DOHH2 (cell line): ENCODE measurements at regions not wholly inside any gene's neighbourhood (a gene's known extent, or its start where the extent isn't known, plus 50 kb on each side); places are given as distances from the start of the nearest gene placed in this dataset.

ENCODE experiments used
- H3F3A ChIP-seq: fragments of 200-600 bp; sonication (generic), shearing (Covaris generic); 2 replicates; pipeline ENCODE4 v1.6.0; 2016; ENCODE audit warnings: antibody characterized with exemption, mild to moderate bottlenecking; ENCODE audit not compliant: control insufficient read depth, insufficient read depth
- H3K27ac ChIP-seq: fragments of 200-600 bp; sonication (generic); 2 replicates; pipeline ENCODE4 v1.5.1; 2014; ENCODE audit warnings: low read depth, mild to moderate bottlenecking, low read length, moderate library complexity
- H3K27me3 ChIP-seq: fragments of 200-600 bp; sonication (generic); 2 replicates; pipeline ENCODE4 v1.6.1; 2014; ENCODE audit warnings: mild to moderate bottlenecking, low read length, mixed read lengths; ENCODE audit not compliant: control insufficient read depth
- H3K36me3 ChIP-seq: fragments of 200-600 bp; sonication (generic); 2 replicates; pipeline ENCODE4 v1.6.1; 2014; ENCODE audit warnings: mild to moderate bottlenecking, low read length, moderate library complexity, mixed read lengths; ENCODE audit not compliant: control insufficient read depth
- H3K4me1 ChIP-seq: fragments of 200-600 bp; sonication (generic); 2 replicates; pipeline ENCODE4 v1.6.1; 2014; ENCODE audit warnings: mild to moderate bottlenecking, low read length, mixed read lengths; ENCODE audit not compliant: control insufficient read depth
- H3K4me2 ChIP-seq: fragments of 200-600 bp; sonication (generic); 2 replicates; pipeline ENCODE4 v1.6.0; 2014; ENCODE audit warnings: mild to moderate bottlenecking, low read length, moderate library complexity
- H3K4me3 ChIP-seq: fragments of 200-600 bp; sonication (generic); 2 replicates; pipeline ENCODE4 v1.5.1; 2014; ENCODE audit warnings: mild to moderate bottlenecking, low read length, mixed read lengths
- H3K79me2 ChIP-seq: fragments of 200-600 bp; sonication (generic); 2 replicates; pipeline ENCODE4 v1.6.1; 2014; ENCODE audit warnings: mild to moderate bottlenecking, low read length, mixed read lengths; ENCODE audit not compliant: control insufficient read depth
- H3K9me2 ChIP-seq: fragments of 200-600 bp; sonication (generic); replicated peaks from 2 replicates; pipeline ENCODE4 v1.6.1; 2014; ENCODE audit warnings: mild to moderate bottlenecking, low read length, mixed read lengths; ENCODE audit not compliant: control insufficient read depth
- H3K9me3 ChIP-seq: fragments of 200-600 bp; sonication (generic); 2 replicates; pipeline ENCODE4 v1.6.1; 2014; ENCODE audit warnings: antibody characterized with exemption, low read length, mixed read lengths; ENCODE audit not compliant: control insufficient read depth, insufficient read depth
- H4K20me1 ChIP-seq: fragments of 200-600 bp; sonication (generic); 2 replicates; pipeline ENCODE4 v1.6.0; 2014; ENCODE audit warnings: low read depth, mild to moderate bottlenecking, antibody characterized with exemption, low read length, moderate library complexity; ENCODE audit not compliant: control insufficient read depth, insufficient read depth
- EZH2phosphoT487 ChIP-seq: fragments of 200-600 bp; sonication (generic); IDR thresholded peaks from 2 replicates; pipeline ENCODE4 v1.6.1; 2017; ENCODE audit warnings: borderline replicate concordance, mild to moderate bottlenecking, antibody characterized with exemption, low read length, moderate library complexity, mixed read lengths
- TF ChIP-seq, protein P1 (sequence below): fragments of 200-600 bp; sonication (generic); IDR thresholded peaks from one replicate; pipeline ENCODE4 v1.5.1; 2014; ENCODE audit warnings: antibody characterized with exemption, mild to moderate bottlenecking, low read depth, low read length; ENCODE audit not compliant: poor library complexity, severe bottlenecking

DNA sequence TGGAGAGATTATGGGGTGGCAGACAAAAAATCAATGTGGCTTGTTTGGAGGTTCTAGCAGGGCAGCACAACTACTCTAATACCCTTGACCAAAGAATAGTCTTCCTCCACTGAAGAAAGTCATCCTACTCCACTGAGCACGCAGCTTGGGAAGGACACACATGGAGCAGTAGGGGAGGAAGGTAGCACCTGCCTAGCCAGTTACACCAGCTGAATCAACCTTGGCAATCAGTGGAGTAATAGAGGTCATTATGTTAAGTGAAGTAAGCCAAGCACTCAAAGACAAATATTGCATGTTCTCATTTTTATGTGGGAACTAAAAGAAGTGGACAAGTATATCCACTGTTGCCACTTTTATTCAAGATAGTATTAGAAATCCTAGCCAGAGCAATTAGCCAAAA, 555.8 kb upstream of the ALCAM start:
- no peaks in the 10 kb centered on the region for H3K79me2 ChIP-seq
- H3K27me3 ChIP-seq: no peaks in the 10 kb centered on the region
- H4K20me1 ChIP-seq: no peaks in the 10 kb centered on the region
- H3K36me3 ChIP-seq: no peaks in the 10 kb centered on the region
- no peaks in the 10 kb centered on the region for H3F3A ChIP-seq
- H3K4me3 ChIP-seq: no peak overlapping the region
- no peaks in the 10 kb centered on the region for H3K9me2 ChIP-seq
- H3K4me1 ChIP-seq: no peaks in the 10 kb centered on the region
- no peak overlapping the region for H3K4me2 ChIP-seq
- no peak for TF ChIP-seq EZH2phosphoT487
- TF ChIP-seq, protein P1, sequence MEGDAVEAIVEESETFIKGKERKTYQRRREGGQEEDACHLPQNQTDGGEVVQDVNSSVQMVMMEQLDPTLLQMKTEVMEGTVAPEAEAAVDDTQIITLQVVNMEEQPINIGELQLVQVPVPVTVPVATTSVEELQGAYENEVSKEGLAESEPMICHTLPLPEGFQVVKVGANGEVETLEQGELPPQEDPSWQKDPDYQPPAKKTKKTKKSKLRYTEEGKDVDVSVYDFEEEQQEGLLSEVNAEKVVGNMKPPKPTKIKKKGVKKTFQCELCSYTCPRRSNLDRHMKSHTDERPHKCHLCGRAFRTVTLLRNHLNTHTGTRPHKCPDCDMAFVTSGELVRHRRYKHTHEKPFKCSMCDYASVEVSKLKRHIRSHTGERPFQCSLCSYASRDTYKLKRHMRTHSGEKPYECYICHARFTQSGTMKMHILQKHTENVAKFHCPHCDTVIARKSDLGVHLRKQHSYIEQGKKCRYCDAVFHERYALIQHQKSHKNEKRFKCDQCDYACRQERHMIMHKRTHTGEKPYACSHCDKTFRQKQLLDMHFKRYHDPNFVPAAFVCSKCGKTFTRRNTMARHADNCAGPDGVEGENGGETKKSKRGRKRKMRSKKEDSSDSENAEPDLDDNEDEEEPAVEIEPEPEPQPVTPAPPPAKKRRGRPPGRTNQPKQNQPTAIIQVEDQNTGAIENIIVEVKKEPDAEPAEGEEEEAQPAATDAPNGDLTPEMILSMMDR: no peak
- no peaks in the 10 kb centered on the region for H3K9me3 ChIP-seq
- no peak overlapping the region for H3K27ac ChIP-seq

DNA sequence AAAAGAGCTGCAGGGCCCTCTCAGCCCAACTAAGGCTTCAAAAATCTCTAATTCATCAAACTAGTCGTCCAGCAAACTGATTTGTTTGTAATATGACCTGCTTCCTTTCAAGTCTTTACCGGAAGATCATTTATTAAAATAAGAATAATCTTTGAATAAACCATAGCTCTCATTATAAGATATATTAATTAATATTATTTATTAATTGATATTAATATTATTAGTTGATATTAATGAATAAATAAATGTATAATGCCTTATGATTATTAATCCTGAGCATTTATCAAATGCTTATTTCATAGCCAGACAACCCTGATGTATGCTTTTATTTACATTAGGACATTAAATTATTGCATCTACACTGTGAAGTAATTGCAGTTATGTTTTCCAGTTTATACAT, 550.7 kb upstream of the ALCAM start:
- Histone ChIP-seq H3K27me3 (no peaks in the 10 kb centered on the region), H3K9me2 (no peaks in the 10 kb centered on the region), H3K4me3 (no peak overlapping the region), H3K4me1 (no peaks in the 10 kb centered on the region), H3K27ac (no peak overlapping the region), H3K9me3 (no peaks in the 10 kb centered on the region), H3K79me2 (no peaks in the 10 kb centered on the region), H3K36me3 (no peaks in the 10 kb centered on the region), H3F3A (no peaks in the 10 kb centered on the region), H3K4me2 (no peak overlapping the region), H4K20me1 (no peaks in the 10 kb centered on the region)
- no peak for TF ChIP-seq EZH2phosphoT487
- TF ChIP-seq, protein P1: no peak

DNA sequence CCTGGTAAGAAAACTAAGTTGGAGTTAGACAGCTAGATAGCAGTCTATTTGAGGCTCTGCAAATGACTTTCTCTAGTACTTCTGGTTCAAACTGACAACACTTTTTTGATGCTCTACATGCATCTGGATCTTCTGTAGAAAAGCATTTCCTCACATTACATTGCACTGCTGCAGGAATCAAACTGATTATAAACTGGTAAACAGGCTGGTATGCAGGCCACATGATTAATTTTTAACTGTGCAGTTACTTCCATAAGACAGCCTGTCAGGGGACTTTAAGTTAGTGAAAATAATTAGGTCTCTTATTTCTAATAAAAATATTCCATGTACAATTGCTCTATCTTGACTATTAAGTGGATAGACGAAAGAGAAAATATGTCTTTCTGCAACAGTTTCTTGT, 550.0 kb upstream of the ALCAM start:
- Histone ChIP-seq H3K9me3 (no peaks in the 10 kb centered on the region), H3K4me2 (no peak overlapping the region), H3K36me3 (no peaks in the 10 kb centered on the region), H3K9me2 (no peaks in the 10 kb centered on the region), H3K79me2 (no peaks in the 10 kb centered on the region), H3F3A (no peaks in the 10 kb centered on the region), H3K4me3 (no peak overlapping the region), H3K27ac (no peak overlapping the region), H3K27me3 (no peaks in the 10 kb centered on the region), H3K4me1 (no peaks in the 10 kb centered on the region), H4K20me1 (no peaks in the 10 kb centered on the region)
- TF ChIP-seq EZH2phosphoT487: no peak
- TF ChIP-seq, protein P1: no peak

DNA sequence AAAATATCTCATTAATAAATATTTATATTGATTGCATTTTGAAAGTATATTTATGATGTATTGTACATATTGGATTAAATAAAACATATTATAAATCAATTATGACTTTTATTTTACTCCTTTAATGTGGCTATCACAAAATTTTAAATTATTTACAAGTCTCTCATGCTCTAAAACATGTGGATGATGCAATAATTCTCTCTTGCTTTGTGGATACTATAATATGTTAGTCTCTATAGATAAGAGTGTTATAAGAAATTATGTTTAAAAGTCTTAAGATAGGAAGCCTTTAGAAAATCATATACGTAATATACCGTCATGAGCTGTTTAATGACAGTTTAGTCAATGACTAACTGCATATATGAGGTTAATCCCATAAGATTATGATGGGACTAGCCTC, 547.4 kb upstream of the ALCAM start:
- Histone ChIP-seq H3K4me3 (no peak overlapping the region), H3K4me1 (no peaks in the 10 kb centered on the region), H3K27me3 (no peaks in the 10 kb centered on the region), H3K79me2 (no peaks in the 10 kb centered on the region), H3K27ac (no peak overlapping the region), H3K36me3 (no peaks in the 10 kb centered on the region), H3K9me2 (no peaks in the 10 kb centered on the region), H4K20me1 (no peaks in the 10 kb centered on the region), H3K4me2 (no peak overlapping the region), H3K9me3 (no peaks in the 10 kb centered on the region), H3F3A (no peaks in the 10 kb centered on the region)
- TF ChIP-seq EZH2phosphoT487: no peak
- TF ChIP-seq, protein P1: no peak
